HG03139 (cell line): ENCODE measurements at regions not wholly inside any gene's neighbourhood (a gene's known extent, or its start where the extent isn't known, plus 50 kb on each side); places are given as distances from the start of the nearest gene placed in this dataset.
"Not testable (repeated sequence)": the region's sequence is repeated elsewhere in the genome, so short reads cannot be mapped to it uniquely, and the experiment has no call there.

Experiments
- ATAC-seq: cut with Tn5 transposase; IDR thresholded peaks from one replicate; pipeline ENCODE4 v1.9.1; 2021; ENCODE audit not compliant: unreplicated experiment

- ATAC-seq = not testable (repeated sequence)
These were observed 150.2 kb upstream of the PRSS12 start for GRCh38 chr4:118502967-118503366.

DNA sequence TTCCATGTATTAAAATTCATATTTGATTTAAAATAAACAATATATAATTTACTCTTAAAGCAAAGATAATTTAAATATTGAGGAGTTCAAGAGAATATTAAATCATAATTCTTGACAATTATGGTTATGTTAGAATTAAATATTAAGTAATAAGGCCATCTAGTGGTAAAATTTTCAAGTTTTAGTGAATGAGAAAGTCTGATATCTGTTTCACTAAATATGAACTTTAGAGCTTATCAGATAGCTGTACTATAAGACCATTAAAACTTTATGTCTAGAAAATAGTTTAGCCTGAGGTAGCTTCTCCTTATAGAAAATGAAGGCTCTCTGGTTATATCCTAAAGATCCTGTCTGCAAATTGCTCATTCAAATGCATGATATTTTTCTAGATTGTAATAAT is 152.1 kb upstream of the PRSS12 start:
- ATAC-seq = not testable (repeated sequence)

DNA sequence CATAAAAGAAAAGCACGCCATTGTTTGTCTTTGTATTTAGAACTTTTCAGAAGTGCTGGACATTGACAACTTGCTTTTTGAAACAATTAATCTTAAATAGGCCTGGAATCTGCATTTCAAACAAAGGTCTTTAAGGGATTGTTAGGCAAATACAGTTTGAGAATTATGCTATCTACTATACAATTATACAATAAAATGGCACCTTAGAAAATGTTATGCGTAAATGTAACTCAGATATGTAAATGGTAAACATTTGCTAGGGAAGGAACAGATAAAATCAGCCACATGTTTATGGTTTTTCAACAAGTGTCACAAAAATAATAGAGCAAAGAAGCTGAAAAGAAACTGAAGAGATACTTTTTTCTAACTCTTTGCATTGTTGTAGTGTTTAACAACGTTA is 152.7 kb upstream of the PRSS12 start:
- ATAC-seq = not testable (repeated sequence)

DNA sequence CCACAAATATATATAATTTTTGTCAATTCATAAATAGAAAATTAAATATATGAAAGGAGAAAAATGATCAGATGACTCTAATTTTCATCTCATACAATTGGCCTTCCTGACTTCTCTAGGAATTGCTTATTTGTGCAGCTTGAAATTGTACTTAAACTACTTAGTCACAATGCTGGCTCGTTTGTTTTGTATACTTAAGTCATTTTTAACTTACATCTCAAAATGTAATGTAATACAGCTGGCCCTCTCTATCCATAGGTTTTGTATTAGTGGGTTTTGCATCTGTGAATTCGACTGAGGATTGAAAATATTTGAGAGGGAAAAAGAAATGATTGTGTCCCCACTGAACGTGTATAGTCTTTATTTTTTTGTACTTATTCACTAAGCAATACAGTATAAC is 160.1 kb upstream of the PRSS12 start:
- not testable (repeated sequence) for ATAC-seq

GRCh38 chr4:118514332-118514731 is 161.5 kb upstream of the PRSS12 start:
- ATAC-seq = not testable (repeated sequence)

GRCh38 chr4:118516107-118516506 is 163.3 kb upstream of the PRSS12 start:
- not testable (repeated sequence) for ATAC-seq

DNA sequence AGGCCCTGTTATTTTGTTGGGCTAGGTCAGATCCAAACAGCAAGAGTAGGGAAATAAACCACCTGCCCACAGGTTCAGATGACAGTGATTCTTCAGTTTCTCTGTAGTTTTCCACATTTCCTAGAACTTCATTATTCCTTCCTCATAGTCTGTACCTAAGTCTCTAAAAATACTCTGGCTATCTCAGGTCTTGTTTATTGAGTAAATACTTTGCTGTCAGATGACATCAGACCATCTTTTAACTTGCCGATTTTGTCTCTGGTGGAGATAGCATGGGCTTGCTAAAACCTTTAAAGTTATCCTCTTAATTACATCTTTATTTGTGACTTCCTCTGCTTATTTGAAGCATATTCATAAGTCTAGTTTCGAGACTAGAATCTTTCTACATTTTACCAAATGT is 155.1 kb upstream of the METTL14 start:
- ATAC-seq = not testable (repeated sequence)

DNA sequence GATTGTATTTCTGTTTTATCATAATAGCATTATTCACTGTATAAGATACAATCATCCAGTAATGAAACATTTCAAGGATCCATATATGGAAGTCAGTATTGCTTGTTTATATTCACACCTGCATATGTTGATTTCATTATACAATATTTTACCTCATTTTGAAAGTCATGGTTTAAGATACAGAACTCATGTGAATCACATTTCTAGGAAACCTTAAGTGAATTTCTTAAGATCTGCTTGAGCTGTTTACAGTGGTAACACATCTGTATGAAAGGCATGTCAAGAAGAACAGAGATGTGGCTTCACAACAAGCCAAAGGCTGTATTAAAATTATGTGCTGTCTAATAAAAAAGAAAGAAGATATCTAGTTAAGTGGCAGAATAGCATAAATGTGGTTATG is 153.2 kb upstream of the METTL14 start:
- not testable (repeated sequence) for ATAC-seq

DNA sequence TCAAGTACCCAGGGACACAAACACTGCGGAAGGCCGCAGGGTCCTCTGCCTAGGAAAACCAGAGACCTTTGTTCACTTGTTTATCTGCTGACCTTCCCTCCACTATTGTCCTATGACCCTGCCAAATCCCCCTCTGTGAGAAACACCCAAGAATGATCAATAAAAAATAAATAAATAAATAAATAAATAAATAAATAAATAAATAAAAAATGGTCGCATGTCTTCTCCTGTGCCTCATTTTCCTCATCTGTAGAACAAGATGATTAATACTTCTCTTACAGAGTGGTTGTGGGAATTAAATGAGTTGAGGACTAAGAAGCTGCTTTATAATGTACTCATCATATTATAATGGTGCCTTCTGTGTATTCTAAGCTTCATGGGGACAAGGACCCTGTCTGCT is 149.4 kb upstream of the METTL14 start:
- not testable (repeated sequence) for ATAC-seq

GRCh38 chr4:118539412-118540077 is 145.6 kb upstream of the METTL14 start:
- ATAC-seq = not testable (repeated sequence)

- ATAC-seq = not testable (repeated sequence)
These were observed 128.6 kb upstream of the METTL14 start for GRCh38 chr4:118556576-118556975.

DNA sequence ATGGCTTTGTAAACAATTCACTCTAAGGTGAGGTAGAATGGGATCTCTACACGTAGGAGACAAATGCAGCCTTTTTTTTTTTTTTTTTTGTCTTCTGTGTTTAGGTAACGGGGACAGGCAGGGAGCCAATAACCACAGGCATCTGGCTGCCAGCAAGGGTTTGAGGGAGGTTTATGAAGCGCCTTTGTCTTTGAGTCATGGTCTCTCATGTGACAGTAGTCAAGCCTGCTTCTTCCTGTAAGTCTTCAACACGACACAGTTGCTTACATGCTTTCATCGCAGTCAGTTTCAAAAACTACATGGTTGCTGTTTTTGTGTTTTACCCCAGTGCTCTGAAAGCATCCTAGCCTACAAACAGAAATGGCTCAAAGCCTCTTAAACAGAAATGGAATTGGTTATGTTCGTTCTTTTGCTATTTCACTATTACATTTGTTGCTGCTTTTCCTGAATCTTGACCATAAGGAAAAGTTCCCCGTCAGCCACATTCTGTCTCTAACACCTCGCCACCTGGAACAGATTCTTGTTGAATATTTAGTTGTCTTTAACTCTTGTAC is 127.8 kb upstream of the METTL14 start:
- no peak for ATAC-seq

GRCh38 chr4:118558188-118558587 is 127.0 kb upstream of the METTL14 start:
- ATAC-seq = not testable (repeated sequence)

GRCh38 chr4:118561559-118561958 is 123.6 kb upstream of the METTL14 start:
- not testable (repeated sequence) for ATAC-seq

DNA sequence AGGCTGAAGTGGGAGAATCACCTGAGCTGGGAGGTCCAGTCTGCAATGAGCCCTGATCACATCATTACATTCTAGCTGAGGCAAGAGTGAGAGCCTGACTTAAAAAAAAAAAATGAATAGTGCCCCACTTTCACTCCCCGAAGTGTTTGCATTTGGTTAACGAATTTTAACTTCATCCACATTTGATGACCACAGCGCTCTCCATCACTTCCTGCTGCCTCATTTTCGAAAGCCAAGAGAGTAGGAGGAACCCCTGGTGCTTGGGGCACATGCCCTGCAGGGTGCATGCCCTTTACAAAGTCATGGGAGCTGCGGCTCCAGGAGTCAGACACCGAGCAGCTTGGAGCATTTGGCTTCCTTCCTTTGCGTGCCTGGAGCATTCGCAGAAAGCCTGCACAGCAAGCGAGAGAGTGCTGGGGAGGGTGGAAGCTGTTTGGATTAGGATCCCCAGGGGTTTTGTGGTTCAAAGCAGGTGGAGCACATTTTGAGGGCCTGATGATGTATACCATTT is 119.1 kb upstream of the METTL14 start:
- ATAC-seq = peak; percentile 79

DNA sequence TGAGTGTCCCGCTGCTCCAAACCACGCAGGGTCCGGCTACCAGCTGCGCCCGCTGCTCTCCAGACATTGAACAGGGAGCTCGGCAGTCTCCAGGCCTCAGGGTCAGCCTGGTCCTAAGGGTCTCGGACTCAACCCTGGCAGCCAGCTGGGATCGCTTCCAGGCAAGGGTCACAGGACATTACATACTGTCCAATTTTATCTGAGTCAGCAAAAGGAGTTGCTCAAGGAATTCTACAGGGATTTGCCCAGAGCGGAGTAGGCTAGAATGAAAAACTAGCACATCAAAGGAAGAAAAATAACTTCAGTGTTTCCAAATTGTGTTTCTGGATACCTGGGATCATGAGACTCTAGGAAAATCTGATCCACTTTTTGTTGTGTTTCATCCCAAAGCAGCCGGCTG is 112.2 kb upstream of the METTL14 start:
- not testable (repeated sequence) for ATAC-seq

GRCh38 chr4:118574251-118574913 is 110.8 kb upstream of the METTL14 start:
- not testable (repeated sequence) for ATAC-seq

- ATAC-seq = not testable (repeated sequence)
These were observed 110.1 kb upstream of the METTL14 start for GRCh38 chr4:118575057-118575456.

GRCh38 chr4:118575726-118576125 is 109.5 kb upstream of the METTL14 start:
- ATAC-seq = not testable (repeated sequence)

- ATAC-seq = not testable (repeated sequence)
These were observed 108.4 kb upstream of the METTL14 start for GRCh38 chr4:118576709-118577219.

GRCh38 chr4:118585015-118585414 is 100.2 kb upstream of the METTL14 start:
- ATAC-seq = no peak

DNA sequence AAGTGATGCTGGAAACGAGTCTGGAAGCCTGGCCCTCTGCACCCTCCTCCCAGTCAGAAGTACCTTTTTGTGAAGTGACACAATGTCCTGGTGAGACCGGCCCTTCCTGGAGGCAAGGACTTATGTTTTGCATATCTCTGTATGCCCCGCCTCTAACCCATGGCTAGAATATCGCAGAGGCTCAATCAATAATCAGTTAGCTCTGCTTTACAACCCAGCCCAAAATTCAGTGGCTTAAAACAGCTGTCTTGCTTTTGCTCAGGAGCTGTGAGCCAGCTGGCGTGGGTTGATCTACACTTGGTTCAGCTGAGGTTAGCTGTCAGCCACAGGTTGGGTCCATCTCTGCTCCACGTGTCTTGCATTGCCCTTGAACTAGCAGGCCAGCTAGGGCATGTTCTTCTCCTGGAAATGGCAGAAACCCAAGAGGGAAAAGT is 98.8 kb upstream of the METTL14 start:
- ATAC-seq = no peak
